K562 (cell line): ENCODE measurements at regions not wholly inside any gene's neighbourhood (a gene's known extent, or its start where the extent isn't known, plus 50 kb on each side); places are given as distances from the start of the nearest gene placed in this dataset.

Experiments used
- ARID1B ChIP-seq: fragments of 450-650 bp; IDR thresholded peaks from 2 replicates; pipeline ENCODE4 v1.6.1; 2016; ENCODE audit warnings: antibody characterized with exemption, mild to moderate bottlenecking, inconsistent platforms
- CREB3 ChIP-seq: fragments of 450-650 bp; conservative IDR thresholded peaks from 2 replicates; pipeline ENCODE4 v1.6.1; 2016; ENCODE audit warnings: missing genetic modification characterization, low read depth, mild to moderate bottlenecking, missing compliant biosample characterization, moderate library complexity
- DACH1 ChIP-seq: fragments of 450-650 bp; IDR thresholded peaks from 2 replicates; pipeline ENCODE4 v1.6.1; 2018; ENCODE audit not compliant: partially characterized antibody
- FOSL1 ChIP-seq: fragments of 200-800 bp; sonication (Bioruptor generic); conservative IDR thresholded peaks from 2 replicates; pipeline ENCODE4 v1.6.1; 2016; ENCODE audit warnings: missing genetic modification characterization, missing compliant biosample characterization
- GABPB1 ChIP-seq: sonication (generic); formaldehyde crosslinking; IDR thresholded peaks from 2 replicates; pipeline ENCODE4 v1.8.0; 2022; ENCODE audit warnings: mild to moderate bottlenecking, missing genetic modification reagents
- HCFC1 ChIP-seq: IDR thresholded peaks from 2 replicates; pipeline ENCODE4 v1.6.1; 2012; ENCODE audit warnings: low read depth, low read length, improper control_type of control experiment
- HEY1 ChIP-seq: fragments of 250-450 bp; sonication (Bioruptor Pico); IDR thresholded peaks from 2 replicates; pipeline ENCODE4 v1.5.0; 2020; ENCODE audit warnings: mild to moderate bottlenecking, moderate library complexity, borderline replicate concordance
- HSF4 ChIP-seq: fragments of 250-450 bp; sonication (Bioruptor Pico); IDR thresholded peaks from 2 replicates; pipeline ENCODE4 v2.1.2; 2022; ENCODE audit warnings: mild to moderate bottlenecking, moderate library complexity, borderline replicate concordance
- MBD2 ChIP-seq: sonication (generic); IDR thresholded peaks from 2 replicates; pipeline ENCODE4 v1.6.1; 2016; ENCODE audit warnings: low read depth, borderline replicate concordance
- MTA2 ChIP-seq: fragments of 450-650 bp; IDR thresholded peaks from 2 replicates; pipeline ENCODE4 v1.6.1; 2016; ENCODE audit warnings: low read depth
- NFIX ChIP-seq: fragments of 250-450 bp; sonication (Bioruptor Pico); IDR thresholded peaks from 2 replicates; pipeline ENCODE4 v1.4.0; 2020; ENCODE audit warnings: low read depth, mild to moderate bottlenecking, moderate library complexity
- NR2F6 ChIP-seq: fragments of 450-650 bp; formaldehyde crosslinking; IDR thresholded peaks from 2 replicates; pipeline ENCODE4 v1.4.0; 2020; ENCODE audit warnings: mild to moderate bottlenecking
- PBX2 ChIP-seq, 2 experiments: IDR thresholded peaks in 1 of 2; conservative IDR thresholded peaks in 1 of 2; 2 replicates each; pipeline ENCODE4 v1.6.1; 2016; ENCODE audit warnings: low read depth in 2 of 2, mild to moderate bottlenecking in 1 of 2, missing compliant biosample characterization in 1 of 2, missing genetic modification characterization in 1 of 2, moderate library complexity in 1 of 2
- SMAD3 ChIP-seq: fragments of 450-650 bp; formaldehyde crosslinking; conservative IDR thresholded peaks from 2 replicates; pipeline ENCODE4 v1.4.0; 2020; ENCODE audit warnings: mild to moderate bottlenecking
- TRIM24 ChIP-seq, 2 experiments: fragments of 450-650 bp; IDR thresholded peaks; 2 replicates each; pipeline ENCODE4 v1.6.1; 2016
- ZBTB12 ChIP-seq: fragments of 250-450 bp; sonication (Bioruptor Pico); IDR thresholded peaks from 2 replicates; pipeline ENCODE4 v1.4.0; 2020
- ZNF436 ChIP-seq: fragments of 250-450, 450-650 bp; sonication (Bioruptor Pico); formaldehyde crosslinking; IDR thresholded peaks from 2 replicates; pipeline ENCODE4 v1.7.0; 2020; ENCODE audit warnings: mild to moderate bottlenecking
- ZNF592 ChIP-seq: fragments of 450-650 bp; IDR thresholded peaks from 2 replicates; pipeline ENCODE4 v1.6.1; 2017; ENCODE audit warnings: antibody characterized with exemption, mild to moderate bottlenecking
- ZNF696 ChIP-seq: fragments of 250-450 bp; sonication (Bioruptor Pico); conservative IDR thresholded peaks from 2 replicates; pipeline ENCODE4 v1.4.0; 2020; ENCODE audit warnings: mild to moderate bottlenecking, moderate library complexity

- peak; percentile 72 for TF ChIP-seq ZNF592
- peak; percentile 40; the same call in 1 of the 2 replicates for TF ChIP-seq MBD2
- peak; percentile 90 for TF ChIP-seq FOSL1 (tag)
- no peak for TF ChIP-seq PBX2 (CRISPR knock-in tag; IDR thresholded peaks at IDR 0.05; ENCODE audit: low read depth)
- TF ChIP-seq PBX2 (tag; conservative IDR thresholded peaks at IDR 0.05; ENCODE audit: low read depth), result 0 out of 2 replicates have a peak, but pooled peaks have one; percentile 49
- TF ChIP-seq TRIM24 (IDR thresholded peaks at IDR 0.05), result peak; percentile 97
- TF ChIP-seq CREB3 (tag), result no peak
- TF ChIP-seq HCFC1, result no peak
- TF ChIP-seq HSF4 (CRISPR knock-in tag), result no peak
- TF ChIP-seq NFIX, result no peak
- no peak for TF ChIP-seq ZNF696 (CRISPR knock-in tag)
- TF ChIP-seq MTA2, result peak; percentile 85
- TF ChIP-seq GABPB1 (CRISPR knock-in tag), result 0 out of 2 replicates have a peak, but pooled peaks have one; percentile 10
- TF ChIP-seq SMAD3 (CRISPR knock-in tag), result no peak; the same call in 1 of the 2 replicates
- no peak for TF ChIP-seq DACH1
- no peak for TF ChIP-seq ZNF436 (CRISPR knock-in tag)
- TF ChIP-seq ARID1B, result peak; percentile 94
- no peak; the same call in 1 of the 2 replicates for TF ChIP-seq HEY1 (CRISPR knock-in tag)
- TF ChIP-seq NR2F6 (CRISPR knock-in tag), result no peak
- no peak for TF ChIP-seq ZBTB12
These were observed 61.3 kb upstream of the MME start (continued) for GRCh38 chr3:155018621-155019330.
